C4-2B (cell line): ENCODE measurements at regions not wholly inside any gene's neighbourhood (a gene's known extent, or its start where the extent isn't known, plus 50 kb on each side); places are given as distances from the start of the nearest gene placed in this dataset.
"Not testable (repeated sequence)": the region's sequence is repeated elsewhere in the genome, so short reads cannot be mapped to it uniquely, and the experiment has no call there.

Experiments
- CTCF ChIP-seq: fragments of 450-650 bp; conservative IDR thresholded peaks from 2 replicates; pipeline ENCODE4 v1.5.1; 2017; ENCODE audit warnings: mild to moderate bottlenecking
- ZFX ChIP-seq: fragments of 450-650 bp; IDR thresholded peaks from 2 replicates; pipeline ENCODE4 v1.6.1; 2017

- not testable (repeated sequence) for TF ChIP-seq CTCF, ZFX
These were observed 479.3 kb upstream of the EDIL3 start for GRCh38 chr5:84863936-84864335.
